ENCODE measurements at regions not wholly inside any gene's neighbourhood (a gene's known extent, or its start where the extent isn't known, plus 50 kb on each side); places are given as distances from the start of the nearest gene placed in this dataset.

GRCh38 chr1:78236716-78237115 lies 190.9 kb downstream of the GIPC2 start:
- no peak for TF ChIP-seq CTCF (IDR thresholded peaks at IDR 0.05)
- no peak for TF ChIP-seq POLR2A (IDR thresholded peaks at IDR 0.05)
- H3K36me3 ChIP-seq: no peaks in the 10 kb centered on the region
- H3K4me1 ChIP-seq: peaks cover 0 to 12% (median 0%) of the 10 kb centered on the region in 12 donors
- H3K27ac ChIP-seq: no peak overlapping the region
- DNase-seq (no peak), ATAC-seq (no peak)
- no peaks in the 10 kb centered on the region for H3K27me3 ChIP-seq
- H3K9me3 ChIP-seq: peaks cover 0 to 11% (median 0%) of the 10 kb centered on the region in 12 donors
- 88 to 96% (median 92%) methylated on average over 1 of the region's 1 CpG for WGBS, 4 donors
- intact Hi-C loops (cut with DNase I): no loop called here
- H3K4me3 ChIP-seq: no peak overlapping the region

- intact Hi-C loops (cut with DNase I): no loop called here
- Histone ChIP-seq H3K9me3 (peaks cover 0 to 11% (median 0%) of the 10 kb centered on the region in 12 donors), H3K27ac (no peak overlapping the region), H3K4me3 (no peak overlapping the region), H3K27me3 (no peaks in the 10 kb centered on the region), H3K36me3 (no peaks in the 10 kb centered on the region), H3K4me1 (peaks cover 0 to 12% (median 0%) of the 10 kb centered on the region in 12 donors)
- no peak for TF ChIP-seq CTCF (IDR thresholded peaks at IDR 0.05)
- no peak for TF ChIP-seq POLR2A (IDR thresholded peaks at IDR 0.05)
- WGBS, 4 donors: 35 to 44% (median 41%) methylated on average over 4 of the region's 4 CpGs
- DNase-seq: no peak
- ATAC-seq: no peak
Observed at GRCh38 chr1:78237364-78237916, 191.7 kb downstream of the GIPC2 start.

- TF ChIP-seq POLR2A (IDR thresholded peaks at IDR 0.05): no peak
- no peak for TF ChIP-seq CTCF (IDR thresholded peaks at IDR 0.05)
- Histone ChIP-seq H3K27ac (no peak overlapping the region), H3K36me3 (no peaks in the 10 kb centered on the region), H3K9me3 (peaks cover 0 to 11% (median 0%) of the 10 kb centered on the region in 12 donors), H3K27me3 (no peaks in the 10 kb centered on the region), H3K4me1 (peaks cover 0 to 6% (median 0%) of the 10 kb centered on the region in 12 donors), H3K4me3 (no peak overlapping the region)
- intact Hi-C loops (cut with DNase I): no loop called here
- ATAC-seq: no peak
- DNase-seq: no peak
- 57 to 70% (median 65%) methylated on average over 2 of the region's 2 CpGs for WGBS, 4 donors
Observed at GRCh38 chr1:78240191-78240590, 194.4 kb downstream of the GIPC2 start.

GRCh38 chr1:78240755-78241154 lies 195.0 kb downstream of the GIPC2 start:
- WGBS, 4 donors: 29 to 40% (median 37%) methylated on average over 3 of the region's 3 CpGs
- H3K4me1 ChIP-seq: peaks cover 0 to 6% (median 0%) of the 10 kb centered on the region in 12 donors
- H3K9me3 ChIP-seq: peaks cover 0 to 11% (median 0%) of the 10 kb centered on the region in 12 donors
- TF ChIP-seq POLR2A (IDR thresholded peaks at IDR 0.05): no peak
- TF ChIP-seq CTCF (IDR thresholded peaks at IDR 0.05): no peak
- H3K27ac ChIP-seq: no peak overlapping the region
- ATAC-seq (no peak), DNase-seq (no peak)
- intact Hi-C loops (cut with DNase I): no loop called here
- H3K27me3 ChIP-seq: no peaks in the 10 kb centered on the region
- H3K4me3 ChIP-seq: no peak overlapping the region
- H3K36me3 ChIP-seq: no peaks in the 10 kb centered on the region

All from heart left ventricle (tissue), 16 donors.